ENCODE measurements at regions not wholly inside any gene's neighbourhood (a gene's known extent, or its start where the extent isn't known, plus 50 kb on each side); places are given as distances from the start of the nearest gene placed in this dataset.

DNA sequence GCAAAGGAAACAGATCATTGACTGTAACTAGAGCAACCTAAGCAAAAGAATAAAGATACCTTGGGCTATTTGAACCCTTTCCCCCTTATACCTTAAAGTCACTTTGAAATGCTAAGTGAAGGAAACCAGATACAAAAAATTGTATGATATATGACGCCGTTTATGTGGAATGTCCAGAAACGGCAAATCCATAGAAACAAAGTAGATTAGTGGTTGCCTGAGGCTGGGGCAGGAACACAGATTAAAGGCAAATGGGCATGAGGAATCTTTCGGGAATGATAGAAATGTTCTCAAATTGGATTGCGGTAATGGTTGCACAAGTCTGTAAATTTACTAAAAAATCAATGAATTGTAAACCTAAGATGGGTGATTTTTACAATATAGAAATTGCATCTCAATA lies 160.1 kb upstream of the CCDC54 start:
- Histone ChIP-seq H3K27ac (replicated peaks; ENCODE audit: low read length) (no peak overlapping the region), H4K91ac (ENCODE audit: low read depth, low read length, poor library complexity) (no peak overlapping the region), H2BK5ac (ENCODE audit: low read length) (no peak overlapping the region), H3K4me3 (ENCODE audit: low read length in 2 of 2) (no peak overlapping the region), H3K9me3 (replicated peaks in 1 of 2; ENCODE audit: control insufficient read depth in 2 of 2, insufficient read depth in 1 of 2, low read depth in 1 of 2, low read length in 2 of 2) (peaks cover 0 to 7% of the 10 kb centered on the region in 2 donors), H3K14ac (ENCODE audit: low read length) (no peak overlapping the region), H2AFZ (ENCODE audit: low read length) (no peak overlapping the region), H2BK12ac (ENCODE audit: low read length) (no peak overlapping the region), H3K36me3 (replicated peaks in 1 of 2; ENCODE audit: control insufficient read depth in 2 of 2, insufficient read depth in 2 of 2, low read length in 2 of 2) (no peaks in the 10 kb centered on the region), H3K23ac (ENCODE audit: low read depth, low read length, poor library complexity) (no peak overlapping the region), H3K27me3 (ENCODE audit: control insufficient read depth in 3 of 3, insufficient read depth in 3 of 3, low read depth in 1 of 3, low read length in 3 of 3) (no peaks in the 10 kb centered on the region), H3K18ac (ENCODE audit: low read length) (no peak overlapping the region), H3K9ac (ENCODE audit: low read depth, low read length, poor library complexity) (no peak overlapping the region), H2BK15ac (ENCODE audit: low read length) (no peak overlapping the region), H3K79me1 (ENCODE audit: low read depth, low read length) (no peaks in the 10 kb centered on the region), H3K4me2 (ENCODE audit: insufficient read depth, low read length, poor library complexity, severe bottlenecking) (no peak overlapping the region), H2BK120ac (ENCODE audit: low read depth, low read length) (no peak overlapping the region), H4K8ac (ENCODE audit: low read depth, low read length) (no peak overlapping the region), H2AK5ac (ENCODE audit: low read depth, low read length) (no peak overlapping the region), H3K4me1 (ENCODE audit: control insufficient read depth in 2 of 2, insufficient read depth in 1 of 2, low read depth in 1 of 2, low read length in 2 of 2) (peaks cover 0 to 4% of the 10 kb centered on the region in 2 donors), H3K4ac (ENCODE audit: low read length) (no peak overlapping the region)
- no CpG with 5 or more reads among the region's 5 CpGs for whole genome bisulfite sequencing, 2 donors (ENCODE audit: extremely low coverage in 2 of 2, insufficient read length in 2 of 2, insufficient replicate concordance in 1 of 2)
- no peak for DNase-seq (ENCODE audit: low spot score)

DNA sequence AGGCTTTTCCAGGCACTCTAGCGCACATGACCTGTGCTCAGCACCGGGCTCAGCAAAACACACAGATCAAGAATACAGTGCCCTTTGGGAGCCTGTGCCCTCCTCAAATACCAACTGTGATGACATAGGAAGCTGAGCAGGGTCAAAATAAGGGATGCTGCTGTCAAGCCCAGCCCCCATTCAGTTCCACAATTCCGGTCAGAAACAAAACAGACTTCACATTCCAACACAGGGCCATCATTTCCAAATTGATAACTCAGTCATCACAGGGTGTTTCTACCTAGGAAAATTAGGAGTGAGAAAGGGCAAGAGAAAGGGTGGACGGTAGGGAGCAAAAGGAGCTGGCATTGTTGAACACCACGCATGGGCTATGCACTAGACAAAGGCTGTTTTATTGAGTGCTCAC lies 158.4 kb upstream of the CCDC54 start:
- Histone ChIP-seq H2BK5ac (ENCODE audit: low read length) (no peak overlapping the region), H3K36me3 (replicated peaks in 1 of 2; ENCODE audit: control insufficient read depth in 2 of 2, insufficient read depth in 2 of 2, low read length in 2 of 2) (no peaks in the 10 kb centered on the region), H4K8ac (ENCODE audit: low read depth, low read length) (no peak overlapping the region), H3K4me1 (ENCODE audit: control insufficient read depth in 2 of 2, insufficient read depth in 1 of 2, low read depth in 1 of 2, low read length in 2 of 2) (peaks cover 0 to 4% of the 10 kb centered on the region in 2 donors), H2BK12ac (ENCODE audit: low read length) (no peak overlapping the region), H3K27ac (replicated peaks; ENCODE audit: low read length) (no peak overlapping the region), H3K9ac (ENCODE audit: low read depth, low read length, poor library complexity) (no peak overlapping the region), H3K14ac (ENCODE audit: low read length) (no peak overlapping the region), H3K9me3 (replicated peaks in 1 of 2; ENCODE audit: control insufficient read depth in 2 of 2, insufficient read depth in 1 of 2, low read depth in 1 of 2, low read length in 2 of 2) (peaks cover 0 to 7% of the 10 kb centered on the region in 2 donors), H3K23ac (ENCODE audit: low read depth, low read length, poor library complexity) (no peak overlapping the region), H2BK15ac (ENCODE audit: low read length) (no peak overlapping the region), H2BK120ac (ENCODE audit: low read depth, low read length) (no peak overlapping the region), H3K18ac (ENCODE audit: low read length) (no peak overlapping the region), H3K27me3 (ENCODE audit: control insufficient read depth in 3 of 3, insufficient read depth in 3 of 3, low read depth in 1 of 3, low read length in 3 of 3) (no peaks in the 10 kb centered on the region), H2AFZ (ENCODE audit: low read length) (peak overlapping the region; percentile 19), H3K4me3 (ENCODE audit: low read length in 2 of 2) (no peak overlapping the region), H2AK5ac (ENCODE audit: low read depth, low read length) (no peak overlapping the region), H3K79me1 (ENCODE audit: low read depth, low read length) (no peaks in the 10 kb centered on the region), H3K4me2 (ENCODE audit: insufficient read depth, low read length, poor library complexity, severe bottlenecking) (no peak overlapping the region), H3K4ac (ENCODE audit: low read length) (no peak overlapping the region), H4K91ac (ENCODE audit: low read depth, low read length, poor library complexity) (no peak overlapping the region)
- no CpG with 5 or more reads among the region's 5 CpGs for WGBS, 2 donors (ENCODE audit: extremely low coverage in 2 of 2, insufficient read length in 2 of 2, insufficient replicate concordance in 1 of 2)
- DNase-seq (ENCODE audit: low spot score): no peak

DNA sequence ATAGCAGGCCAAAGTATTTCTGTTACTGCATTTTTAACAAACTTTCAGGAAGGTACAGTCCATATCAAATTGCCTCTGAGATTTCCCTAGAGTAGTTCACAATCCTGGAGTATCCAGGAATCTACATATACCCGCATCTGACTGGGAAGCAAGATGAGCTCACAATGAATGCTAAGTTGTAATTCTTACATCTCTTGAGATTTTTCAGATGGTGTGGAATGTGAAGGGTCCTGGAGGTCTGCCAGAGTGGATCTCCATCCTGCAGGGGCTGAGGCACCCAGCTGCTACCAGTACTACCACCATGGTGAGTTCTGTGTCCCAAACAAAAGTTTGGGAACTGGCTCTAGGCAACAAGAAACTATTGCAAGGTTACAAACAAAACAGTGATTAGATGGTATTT lies 156.7 kb upstream of the CCDC54 start:
- no peak overlapping the region for H2BK120ac ChIP-seq (ENCODE audit: low read depth, low read length)
- H3K4me2 ChIP-seq (ENCODE audit: insufficient read depth, low read length, poor library complexity, severe bottlenecking): no peak overlapping the region
- H3K27me3 ChIP-seq (ENCODE audit: control insufficient read depth in 3 of 3, insufficient read depth in 3 of 3, low read depth in 1 of 3, low read length in 3 of 3): no peaks in the 10 kb centered on the region
- no peak overlapping the region for H3K27ac ChIP-seq (replicated peaks; ENCODE audit: low read length)
- H2BK5ac ChIP-seq (ENCODE audit: low read length): no peak overlapping the region
- H3K36me3 ChIP-seq (replicated peaks in 1 of 2; ENCODE audit: control insufficient read depth in 2 of 2, insufficient read depth in 2 of 2, low read length in 2 of 2): no peaks in the 10 kb centered on the region
- H4K8ac ChIP-seq (ENCODE audit: low read depth, low read length): no peak overlapping the region
- no peaks in the 10 kb centered on the region for H3K9me3 ChIP-seq (replicated peaks in 1 of 2; ENCODE audit: control insufficient read depth in 2 of 2, insufficient read depth in 1 of 2, low read depth in 1 of 2, low read length in 2 of 2)
- H4K91ac ChIP-seq (ENCODE audit: low read depth, low read length, poor library complexity): no peak overlapping the region
- peaks cover 0 to 4% of the 10 kb centered on the region in 2 donors for H3K4me1 ChIP-seq (ENCODE audit: control insufficient read depth in 2 of 2, insufficient read depth in 1 of 2, low read depth in 1 of 2, low read length in 2 of 2)
- H2AFZ ChIP-seq (ENCODE audit: low read length): no peak overlapping the region
- H2AK5ac ChIP-seq (ENCODE audit: low read depth, low read length): no peak overlapping the region
- no peaks in the 10 kb centered on the region for H3K79me1 ChIP-seq (ENCODE audit: low read depth, low read length)
- no CpG with 5 or more reads among the region's 1 CpG for WGBS, 2 donors (ENCODE audit: extremely low coverage in 2 of 2, insufficient read length in 2 of 2, insufficient replicate concordance in 1 of 2)
- no peak for DNase-seq (ENCODE audit: low spot score)
- H2BK15ac ChIP-seq (ENCODE audit: low read length): no peak overlapping the region
- no peak overlapping the region for H3K9ac ChIP-seq (ENCODE audit: low read depth, low read length, poor library complexity)
- H2BK12ac ChIP-seq (ENCODE audit: low read length): no peak overlapping the region
- H3K14ac ChIP-seq (ENCODE audit: low read length): no peak overlapping the region
- no peak overlapping the region for H3K4ac ChIP-seq (ENCODE audit: low read length)
- H3K23ac ChIP-seq (ENCODE audit: low read depth, low read length, poor library complexity): no peak overlapping the region
- H3K18ac ChIP-seq (ENCODE audit: low read length): no peak overlapping the region
- no peak overlapping the region for H3K4me3 ChIP-seq (ENCODE audit: low read length in 2 of 2)

DNA sequence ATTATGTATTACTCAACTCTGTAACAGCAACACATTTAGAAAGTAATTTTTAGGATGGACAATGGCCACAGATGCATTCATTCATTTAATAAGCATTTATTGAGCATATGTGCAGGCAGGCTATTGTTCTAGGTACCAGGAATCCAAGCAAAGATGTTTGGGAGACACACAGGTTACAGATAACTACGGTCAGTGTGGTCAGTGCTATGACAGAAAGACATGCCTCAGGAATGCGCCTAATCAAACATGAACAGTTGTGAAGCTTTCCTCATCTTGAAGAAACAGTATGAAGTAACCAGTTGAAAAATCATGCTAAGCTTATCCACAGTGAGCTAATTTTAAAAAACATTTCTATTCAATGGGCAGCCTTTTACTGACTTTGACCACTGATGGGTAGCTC lies 155.4 kb upstream of the CCDC54 start:
- no peak overlapping the region for H2AFZ ChIP-seq (ENCODE audit: low read length)
- no peak overlapping the region for H2BK120ac ChIP-seq (ENCODE audit: low read depth, low read length)
- H3K4ac ChIP-seq (ENCODE audit: low read length): no peak overlapping the region
- H3K18ac ChIP-seq (ENCODE audit: low read length): no peak overlapping the region
- H3K14ac ChIP-seq (ENCODE audit: low read length): no peak overlapping the region
- no peak overlapping the region for H4K8ac ChIP-seq (ENCODE audit: low read depth, low read length)
- peaks cover 0 to 4% of the 10 kb centered on the region in 2 donors for H3K4me1 ChIP-seq (ENCODE audit: control insufficient read depth in 2 of 2, insufficient read depth in 1 of 2, low read depth in 1 of 2, low read length in 2 of 2)
- no peak overlapping the region for H2BK5ac ChIP-seq (ENCODE audit: low read length)
- H3K4me2 ChIP-seq (ENCODE audit: insufficient read depth, low read length, poor library complexity, severe bottlenecking): no peak overlapping the region
- no peaks in the 10 kb centered on the region for H3K9me3 ChIP-seq (replicated peaks in 1 of 2; ENCODE audit: control insufficient read depth in 2 of 2, insufficient read depth in 1 of 2, low read depth in 1 of 2, low read length in 2 of 2)
- H2BK12ac ChIP-seq (ENCODE audit: low read length): no peak overlapping the region
- no peak overlapping the region for H3K27ac ChIP-seq (replicated peaks; ENCODE audit: low read length)
- H3K23ac ChIP-seq (ENCODE audit: low read depth, low read length, poor library complexity): no peak overlapping the region
- H2BK15ac ChIP-seq (ENCODE audit: low read length): no peak overlapping the region
- no peak overlapping the region for H3K9ac ChIP-seq (ENCODE audit: low read depth, low read length, poor library complexity)
- WGBS, 2 donors (ENCODE audit: extremely low coverage in 2 of 2, insufficient read length in 2 of 2, insufficient replicate concordance in 1 of 2): no CpG with 5 or more reads among the region's 2 CpGs
- H3K27me3 ChIP-seq (ENCODE audit: control insufficient read depth in 3 of 3, insufficient read depth in 3 of 3, low read depth in 1 of 3, low read length in 3 of 3): no peaks in the 10 kb centered on the region
- H3K79me1 ChIP-seq (ENCODE audit: low read depth, low read length): no peaks in the 10 kb centered on the region
- no peak overlapping the region for H3K4me3 ChIP-seq (ENCODE audit: low read length in 2 of 2)
- H4K91ac ChIP-seq (ENCODE audit: low read depth, low read length, poor library complexity): no peak overlapping the region
- H3K36me3 ChIP-seq (replicated peaks in 1 of 2; ENCODE audit: control insufficient read depth in 2 of 2, insufficient read depth in 2 of 2, low read length in 2 of 2): no peaks in the 10 kb centered on the region
- no peak overlapping the region for H2AK5ac ChIP-seq (ENCODE audit: low read depth, low read length)
- no peak for DNase-seq (ENCODE audit: low spot score)

All from neuronal stem cell (in vitro differentiated cells).